ENCODE measurements at regions not wholly inside any gene's neighbourhood (a gene's known extent, or its start where the extent isn't known, plus 50 kb on each side); places are given as distances from the start of the nearest gene placed in this dataset.
"Not testable (repeated sequence)": the region's sequence is repeated elsewhere in the genome, so short reads cannot be mapped to it uniquely, and the experiment has no call there.

DNA sequence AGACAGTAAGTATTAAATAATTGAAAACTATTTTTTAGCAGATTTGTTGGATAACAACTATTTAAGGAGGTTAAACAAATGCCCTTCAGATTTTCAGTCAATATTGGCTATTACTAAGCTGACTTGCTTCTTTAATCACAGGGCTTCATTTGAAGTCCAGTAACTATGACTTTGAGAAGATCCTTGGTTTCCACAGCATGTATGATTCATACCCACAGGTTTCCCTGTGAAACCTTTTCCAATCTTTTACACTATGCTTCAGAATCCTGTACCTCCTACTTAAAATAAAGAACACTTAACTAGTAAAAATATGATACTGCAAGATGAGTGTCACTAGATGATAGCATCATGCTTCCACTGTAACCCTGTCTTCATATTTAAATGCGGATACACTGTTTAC is 211.9 kb downstream of the SPATA31A1 start:
- DNase-seq = not testable (repeated sequence)

GRCh38 chr9:39568900-39569299 is 213.4 kb downstream of the SPATA31A1 start:
- not testable (repeated sequence) for DNase-seq

DNA sequence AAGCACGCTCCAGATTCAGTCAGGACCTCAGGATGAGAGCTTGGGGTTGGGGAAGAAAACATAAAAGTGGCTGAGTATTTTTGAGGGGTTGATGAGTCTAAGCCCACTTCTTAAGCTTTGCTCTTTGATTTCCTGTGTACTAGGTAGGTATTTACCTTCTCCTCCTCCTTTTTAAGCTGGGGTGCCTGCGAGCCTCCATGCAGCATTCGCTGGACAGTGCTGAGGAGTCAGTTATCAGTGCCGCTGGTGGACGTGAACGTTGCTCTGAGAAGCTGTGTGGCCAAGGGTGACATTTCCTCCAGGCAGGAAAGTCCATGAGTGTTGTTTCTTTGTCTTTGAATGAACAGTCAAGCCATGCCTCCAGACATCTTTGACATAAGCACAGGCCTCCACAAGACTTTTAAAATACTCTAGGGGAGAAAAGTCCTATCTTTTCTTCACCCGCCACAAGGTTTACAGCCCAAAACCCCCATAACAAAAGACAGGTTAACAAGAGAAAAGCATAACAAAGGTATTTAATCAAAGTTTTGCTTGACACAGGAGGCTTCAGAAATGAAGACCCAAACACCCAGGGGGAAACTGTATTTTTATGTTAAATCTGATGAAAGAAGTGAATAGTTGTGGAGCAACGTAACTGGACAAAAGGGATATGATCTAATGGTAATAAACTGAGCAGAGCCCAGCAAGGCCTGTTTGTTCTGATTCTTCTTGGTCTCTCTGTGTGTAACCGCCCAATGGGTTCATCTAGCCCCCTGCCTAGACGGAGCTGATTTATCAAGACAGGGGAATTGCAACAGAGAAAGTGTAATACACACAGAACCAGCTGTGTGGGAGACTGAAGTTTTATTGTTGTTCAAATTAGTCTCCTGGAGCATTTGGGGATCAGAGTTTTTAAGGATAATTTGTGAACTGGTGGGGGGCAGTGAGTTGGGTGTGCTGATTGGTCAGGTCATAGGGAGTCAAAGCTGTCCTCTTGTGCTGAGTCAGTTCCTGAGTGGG is 217.9 kb downstream of the SPATA31A1 start:
- not testable (repeated sequence) for DNase-seq

GRCh38 chr9:39579000-39579399 is 223.5 kb downstream of the SPATA31A1 start:
- DNase-seq = not testable (repeated sequence)

GRCh38 chr9:39581296-39581695 is 225.8 kb downstream of the SPATA31A1 start:
- not testable (repeated sequence) for DNase-seq

- not testable (repeated sequence) for DNase-seq
Measured at GRCh38 chr9:39582677-39583412, 227.4 kb downstream of the SPATA31A1 start.

DNA sequence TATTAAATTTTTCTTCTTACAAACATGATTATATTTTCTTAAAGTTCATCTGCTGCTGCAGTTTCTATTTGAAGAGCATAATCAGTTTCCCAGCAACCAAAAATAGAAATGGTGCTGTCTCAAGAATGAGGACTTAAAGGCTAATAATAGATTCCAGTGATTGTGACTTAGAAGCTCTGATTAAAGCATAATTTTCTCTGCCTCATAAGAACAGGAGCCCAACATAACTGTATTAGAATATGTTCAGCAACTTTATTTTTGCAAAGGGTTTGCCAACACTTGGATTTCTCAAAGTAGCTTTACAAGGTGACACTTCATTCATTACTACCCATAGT is 227.9 kb downstream of the SPATA31A1 start:
- not testable (repeated sequence) for DNase-seq

- DNase-seq = not testable (repeated sequence)
Measured at GRCh38 chr9:39585233-39585632, 229.8 kb downstream of the SPATA31A1 start.

DNA sequence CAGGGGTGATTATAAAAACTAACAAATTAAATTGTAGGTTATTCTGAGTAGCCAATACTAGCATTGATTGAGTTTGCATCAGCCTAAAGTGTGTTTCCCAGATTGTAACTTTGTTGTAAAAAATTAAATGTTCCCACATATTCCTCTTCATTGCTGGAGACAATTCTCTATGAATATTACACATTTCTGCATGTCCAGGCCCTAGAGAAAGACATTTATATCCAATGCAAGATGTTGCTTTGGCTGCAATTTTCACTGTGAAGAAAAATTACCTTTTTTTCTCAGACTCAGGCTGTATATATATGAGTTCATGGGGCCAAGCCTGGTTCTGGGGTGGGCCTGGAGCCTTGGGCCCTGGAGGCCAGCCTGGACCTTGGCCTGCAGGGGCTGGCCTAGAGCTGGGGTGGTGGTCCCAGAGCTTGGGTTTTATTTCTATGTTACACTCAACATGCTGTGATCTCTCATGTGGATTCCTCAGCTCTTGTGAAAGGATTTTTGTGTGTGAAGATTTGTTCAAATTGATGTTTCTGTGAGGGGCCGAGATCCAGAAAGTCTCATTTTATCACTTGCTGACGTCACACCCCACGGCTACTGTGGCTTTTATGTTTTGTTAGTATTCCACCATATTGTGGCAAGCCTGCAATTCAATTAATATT is 232.5 kb downstream of the SPATA31A1 start:
- no peak for DNase-seq

DNA sequence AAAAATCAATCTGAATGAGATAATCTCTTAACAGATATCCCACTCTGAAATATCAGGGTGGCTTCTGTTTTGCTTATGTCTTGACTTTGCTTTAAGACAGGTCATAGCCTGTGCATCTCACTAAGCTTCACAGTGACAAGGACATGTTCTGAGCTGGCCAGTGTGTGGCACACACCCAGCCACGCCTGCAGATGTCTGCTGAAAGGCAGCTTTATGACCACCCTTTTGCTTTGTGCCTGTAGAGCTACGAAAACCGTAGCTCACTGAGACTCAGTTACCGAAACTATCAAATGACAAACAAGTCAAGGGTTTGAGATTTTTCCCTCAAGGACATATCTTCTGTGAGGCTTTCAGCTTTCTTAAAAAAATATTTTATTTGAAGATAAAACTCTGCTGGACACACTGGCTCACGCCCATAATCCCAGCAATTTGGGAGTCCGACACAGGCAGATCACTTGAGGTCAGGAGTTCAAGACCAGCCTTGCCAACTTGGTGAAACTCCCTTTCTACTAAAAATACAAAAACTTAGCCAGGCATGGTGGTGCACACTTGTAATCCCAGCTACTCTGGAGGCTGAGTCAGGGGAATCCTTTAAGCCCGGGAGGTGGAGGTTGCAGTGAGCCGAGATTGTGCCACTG is 233.2 kb downstream of the SPATA31A1 start:
- no peak for DNase-seq

DNA sequence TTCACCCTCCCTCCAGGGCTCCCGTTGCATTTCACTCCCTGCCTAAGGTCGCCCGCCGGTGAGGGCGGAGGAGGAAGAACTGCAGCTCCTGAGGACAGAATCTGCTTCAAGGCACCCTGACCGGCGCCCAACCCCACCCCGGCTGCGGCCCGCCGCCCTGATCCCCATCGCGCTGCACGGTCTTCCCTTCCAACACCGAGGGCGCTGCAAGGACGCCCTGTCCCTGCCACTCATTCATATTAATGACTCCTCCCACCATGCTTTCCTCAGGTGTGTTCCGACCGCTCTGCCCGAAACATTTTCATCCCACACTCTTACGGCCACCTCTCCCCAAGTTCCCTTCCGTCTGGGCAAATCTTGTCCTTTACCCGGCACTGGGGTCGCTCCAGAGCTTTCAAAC is 248.6 kb downstream of the SPATA31A1 start:
- not testable (repeated sequence) for DNase-seq

GRCh38 chr9:39611449-39612231 is 256.2 kb downstream of the SPATA31A1 start:
- not testable (repeated sequence) for DNase-seq

- not testable (repeated sequence) for DNase-seq
Measured at GRCh38 chr9:39616480-39616879, 261.0 kb downstream of the SPATA31A1 start.

- not testable (repeated sequence) for DNase-seq
Measured at GRCh38 chr9:39624048-39624447, 268.6 kb downstream of the SPATA31A1 start.

DNA sequence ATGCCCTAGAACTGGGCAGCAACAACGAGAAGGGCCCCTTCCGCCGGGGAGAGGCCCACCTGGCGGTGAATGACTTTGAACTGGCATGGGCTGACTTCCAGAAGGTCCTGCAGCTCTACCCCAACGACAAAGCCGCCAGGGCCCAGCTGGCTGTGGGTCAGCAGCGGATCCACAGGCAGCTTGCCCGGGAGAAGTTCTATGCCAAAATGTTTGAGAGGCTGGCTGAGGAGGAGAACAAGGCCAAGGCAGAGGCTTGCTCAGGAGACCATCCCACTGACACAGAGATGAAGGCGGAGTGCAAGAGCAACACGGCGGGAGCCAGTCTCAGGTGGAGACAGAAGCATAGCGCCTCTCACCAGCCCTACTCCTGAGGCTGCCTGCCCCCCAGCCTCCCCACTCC is 276.6 kb downstream of the SPATA31A1 start:
- DNase-seq = not testable (repeated sequence)

GRCh38 chr9:39649029-39649428 is 293.6 kb downstream of the SPATA31A1 start:
- DNase-seq = not testable (repeated sequence)

DNA sequence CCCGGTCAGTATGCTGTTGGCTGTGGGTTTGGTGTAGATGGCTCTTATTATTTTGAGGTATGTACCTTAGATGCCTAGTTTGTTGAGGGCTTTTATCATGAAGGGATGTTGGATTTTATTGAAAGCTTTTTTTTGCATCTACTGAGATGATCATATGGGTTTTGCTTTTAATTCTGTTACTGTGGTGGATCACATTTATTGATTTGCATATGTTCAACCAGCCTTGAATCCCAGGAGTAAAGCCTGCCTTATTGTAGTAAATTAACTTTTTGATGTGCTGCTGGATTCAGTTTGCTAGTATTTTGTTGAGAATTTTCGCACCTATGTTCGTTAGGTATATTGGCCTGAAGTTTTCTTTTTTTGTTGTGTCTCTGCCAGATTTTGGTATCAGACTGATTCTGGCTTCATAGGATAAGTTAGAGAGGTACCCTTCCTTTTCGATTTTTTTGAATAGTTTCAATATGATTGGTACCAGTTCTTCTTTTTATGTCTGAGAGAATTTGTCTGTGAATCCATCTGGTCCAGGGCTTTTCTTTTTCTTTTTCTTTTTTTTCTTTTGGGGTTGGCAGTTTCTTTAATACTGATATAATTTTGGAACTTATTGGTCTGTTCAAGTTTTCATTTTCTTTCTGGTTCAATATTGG is 301.6 kb downstream of the SPATA31A1 start:
- not testable (repeated sequence) for DNase-seq

DNA sequence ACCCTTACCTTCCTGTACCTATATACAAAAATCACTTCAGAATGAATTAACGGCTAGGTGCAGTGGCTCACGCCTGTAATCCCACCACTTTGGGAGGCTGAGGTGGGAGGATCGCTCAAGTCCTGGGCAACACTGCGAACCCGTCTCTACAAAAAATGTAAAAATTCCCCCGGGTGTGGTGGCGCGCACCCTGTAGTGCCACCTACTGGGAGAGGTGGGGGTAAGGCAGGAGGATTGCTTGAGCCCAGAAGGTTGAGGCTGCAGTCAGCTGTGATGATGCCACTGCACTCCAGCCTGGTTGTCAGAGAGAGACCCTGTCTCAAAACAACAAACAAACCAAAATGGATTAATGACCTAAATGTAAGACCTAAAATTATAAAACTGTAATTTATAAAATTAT is 307.6 kb downstream of the SPATA31A1 start:
- DNase-seq = not testable (repeated sequence)

- DNase-seq = not testable (repeated sequence)
Measured at GRCh38 chr9:39663713-39664112, 308.2 kb downstream of the SPATA31A1 start.

GRCh38 chr9:39665020-39665419 is 309.6 kb downstream of the SPATA31A1 start:
- DNase-seq = not testable (repeated sequence)
